WTC11 (cell line): ENCODE measurements at regions not wholly inside any gene's neighbourhood (a gene's known extent, or its start where the extent isn't known, plus 50 kb on each side); places are given as distances from the start of the nearest gene placed in this dataset.

Experiments used
- ATAC-seq: fragments of 200-7000 bp; cut with Tn5 transposase; 2 replicates; pipeline ENCODE4 v1.10.0; 2021; ENCODE audit warnings: mild to moderate bottlenecking, moderate library complexity
- CTCF ChIA-PET: fragments of 300-600 bp; sonication (Branson Sonifier 250); formaldehyde crosslinking; loops from one replicate; lab custom pipeline; 2021; ENCODE audit warnings: antibody characterized with exemption; lab: Charles Lee
- POLR2A ChIA-PET: fragments of 350-600 bp; sonication (Branson Sonifier 250); formaldehyde crosslinking; loops from one replicate; lab custom pipeline; 2021; ENCODE audit warnings: antibody characterized with exemption; lab: Charles Lee
- DNase-seq: peaks from one replicate; pipeline ENCODE4 v3.0.0; 2021; ENCODE audit warnings: low spot score
- H3K27ac Mint-ChIP-seq: 2 replicates; pipeline ENCODE4 v1.8.0; 2021; ENCODE audit warnings: mixed read lengths
- H3K27me3 Mint-ChIP-seq: 2 replicates; pipeline ENCODE4 v1.8.0; 2021; ENCODE audit warnings: low read depth, mild to moderate bottlenecking, moderate library complexity, mixed read lengths
- H3K36me3 Mint-ChIP-seq: 2 replicates; pipeline ENCODE4 v1.8.0; 2021; ENCODE audit warnings: mixed read lengths
- H3K4me1 Mint-ChIP-seq: 2 replicates; pipeline ENCODE4 v1.8.0; 2022; ENCODE audit warnings: mixed read lengths
- H3K4me3 Mint-ChIP-seq: 2 replicates; pipeline ENCODE4 v1.8.0; 2021; ENCODE audit warnings: mild to moderate bottlenecking, moderate library complexity, mixed read lengths
- H3K9me3 Mint-ChIP-seq: 2 replicates; pipeline ENCODE4 v1.8.0; 2021; ENCODE audit warnings: mixed read lengths
- CDX4 ChIP-seq: fragments of 250-450 bp; sonication (Bioruptor Pico); IDR thresholded peaks from 2 replicates; pipeline ENCODE4 v1.9.0; 2021; ENCODE audit warnings: moderate library complexity, mild to moderate bottlenecking, inconsistent platforms, borderline replicate concordance
- E2F1 ChIP-seq: sonication (generic); formaldehyde crosslinking; IDR thresholded peaks from 2 replicates; pipeline ENCODE4 v1.8.0; 2022; ENCODE audit warnings: mild to moderate bottlenecking, missing genetic modification reagents
- ETV6 ChIP-seq: sonication (generic); formaldehyde crosslinking; IDR thresholded peaks from 2 replicates; pipeline ENCODE4 v1.8.1; 2022; ENCODE audit warnings: mild to moderate bottlenecking, missing genetic modification reagents
- GRHL2 ChIP-seq: fragments of 250-450 bp; sonication (Bioruptor Pico); IDR thresholded peaks from 2 replicates; pipeline ENCODE4 v1.8.0; 2022; ENCODE audit warnings: mild to moderate bottlenecking, moderate library complexity; ENCODE audit not compliant: insufficient replicate concordance, severe bottlenecking
- JAZF1 ChIP-seq: fragments of 250-450 bp; sonication (Bioruptor Pico); IDR thresholded peaks from 2 replicates; pipeline ENCODE4 v1.9.0; 2021; ENCODE audit warnings: moderate library complexity, mild to moderate bottlenecking, inconsistent platforms
- NFE2L1 ChIP-seq: sonication (generic); formaldehyde crosslinking; IDR thresholded peaks from 2 replicates; pipeline ENCODE4 v1.8.1; 2023; ENCODE audit warnings: missing genetic modification reagents
- PRDM15 ChIP-seq: sonication (generic); formaldehyde crosslinking; IDR thresholded peaks from 2 replicates; pipeline ENCODE4 v1.8.0; 2022; ENCODE audit warnings: missing genetic modification reagents
- PRRX2 ChIP-seq: fragments of 250-450 bp; sonication (Bioruptor Pico); IDR thresholded peaks from 2 replicates; pipeline ENCODE4 v1.8.0; 2021; ENCODE audit warnings: mild to moderate bottlenecking
- RORB ChIP-seq: fragments of 250-450 bp; sonication (Bioruptor Pico); IDR thresholded peaks from 2 replicates; pipeline ENCODE4 v1.9.0; 2021; ENCODE audit warnings: mild to moderate bottlenecking
- SMAD4 ChIP-seq: sonication (generic); formaldehyde crosslinking; IDR thresholded peaks from 2 replicates; pipeline ENCODE4 v1.8.0; 2022; ENCODE audit warnings: mild to moderate bottlenecking, missing genetic modification reagents
- TCF7 ChIP-seq: sonication (generic); formaldehyde crosslinking; IDR thresholded peaks from 2 replicates; pipeline ENCODE4 v1.8.0; 2022; ENCODE audit warnings: mild to moderate bottlenecking, low read depth, missing genetic modification reagents, moderate library complexity
- TEAD4 ChIP-seq: sonication (generic); formaldehyde crosslinking; IDR thresholded peaks from 2 replicates; pipeline ENCODE4 v1.8.0; 2022; ENCODE audit warnings: mild to moderate bottlenecking, missing genetic modification reagents
- USF2 ChIP-seq: sonication (generic); formaldehyde crosslinking; IDR thresholded peaks from 2 replicates; pipeline ENCODE4 v1.8.1; 2023; ENCODE audit warnings: mild to moderate bottlenecking, missing genetic modification reagents, moderate library complexity
- ZBTB43 ChIP-seq: sonication (generic); formaldehyde crosslinking; IDR thresholded peaks from 2 replicates; pipeline ENCODE4 v1.8.1; 2023; ENCODE audit warnings: mild to moderate bottlenecking, missing genetic modification reagents
- ZNF232 ChIP-seq: sonication (generic); formaldehyde crosslinking; IDR thresholded peaks from 2 replicates; pipeline ENCODE4 v1.8.0; 2022; ENCODE audit warnings: mild to moderate bottlenecking, missing genetic modification reagents
- ZNF263 ChIP-seq: sonication (generic); formaldehyde crosslinking; IDR thresholded peaks from 2 replicates; pipeline ENCODE4 v1.8.1; 2022; ENCODE audit warnings: low read depth, mild to moderate bottlenecking, moderate library complexity, missing genetic modification reagents
- ZNF317 ChIP-seq: sonication (generic); formaldehyde crosslinking; IDR thresholded peaks from 2 replicates; pipeline ENCODE4 v1.8.1; 2023; ENCODE audit warnings: low read depth, mild to moderate bottlenecking, moderate library complexity, missing genetic modification reagents, borderline replicate concordance
- ZNF423 ChIP-seq: fragments of 250-450 bp; sonication (Bioruptor Pico); IDR thresholded peaks from 2 replicates; pipeline ENCODE4 v2.1.2; 2022; ENCODE audit warnings: mild to moderate bottlenecking, moderate library complexity
- ZNF512 ChIP-seq: sonication (generic); formaldehyde crosslinking; IDR thresholded peaks from 2 replicates; pipeline ENCODE4 v1.8.1; 2022; ENCODE audit warnings: missing genetic modification reagents, borderline replicate concordance

GRCh38 chr9:108783326-108783725 lies 72.5 kb downstream of the ACTL7B start:
- TF ChIP-seq RORB (CRISPR knock-in tag) (no peak), TEAD4 (CRISPR knock-in tag) (no peak), SMAD4 (CRISPR knock-in tag) (no peak), ZNF317 (CRISPR knock-in tag) (no peak), JAZF1 (no peak), ZNF512 (no peak), ZNF423 (CRISPR knock-in tag) (no peak), PRDM15 (CRISPR knock-in tag) (no peak), USF2 (CRISPR knock-in tag) (no peak)
- POLR2A ChIA-PET, result no interaction called here
- CTCF ChIA-PET, result no interaction called here
- ATAC-seq, result no peak
- H3K9me3 Mint-ChIP-seq, result peaks cover 7% of the 10 kb centered on the region; the same call in 1 of the 2 replicates
- H3K4me1 Mint-ChIP-seq, result peaks cover 41% of the 10 kb centered on the region
- no peak for DNase-seq
- H3K27me3 Mint-ChIP-seq, result 0 out of 2 replicates have a peak, but pooled peaks cover 4% of the 10 kb centered on the region
- H3K27ac Mint-ChIP-seq, result no peak overlapping the region
- no peaks in the 10 kb centered on the region for H3K36me3 Mint-ChIP-seq
- no peak overlapping the region for H3K4me3 Mint-ChIP-seq

- H3K9me3 Mint-ChIP-seq, result peaks cover 6% of the 10 kb centered on the region; the same call in 1 of the 2 replicates
- peaks cover 39% of the 10 kb centered on the region for H3K4me1 Mint-ChIP-seq
- no peak for DNase-seq
- ChIA-PET CTCF (interaction anchor here (1.0 to 1.2 kb wide), 2 partner anchors 174 to 1356 kb away, joined by 3 to 4 read pairs; no protein-coding TSS in a partner anchor), POLR2A (no interaction called here)
- H3K27me3 Mint-ChIP-seq, result peaks cover 8% of the 10 kb centered on the region; the same call in 1 of the 2 replicates
- ATAC-seq, result peak; percentile 40
- H3K4me3 Mint-ChIP-seq, result no peak overlapping the region
- no peak overlapping the region for H3K27ac Mint-ChIP-seq
- TF ChIP-seq CDX4 (CRISPR knock-in tag) (no peak), ETV6 (CRISPR knock-in tag) (no peak), NFE2L1 (CRISPR knock-in tag) (no peak), JAZF1 (no peak)
- no peaks in the 10 kb centered on the region for H3K36me3 Mint-ChIP-seq
Observed at GRCh38 chr9:108780942-108781734, 74.6 kb downstream of the ACTL7B start.

- no peaks in the 10 kb centered on the region for H3K9me3 Mint-ChIP-seq
- peaks cover 43% of the 10 kb centered on the region for H3K4me1 Mint-ChIP-seq
- ChIA-PET CTCF (no interaction called here), POLR2A (no interaction called here)
- ATAC-seq (no peak; the same call in 1 of the 2 replicates), DNase-seq (no peak)
- H3K4me3 Mint-ChIP-seq, result no peak overlapping the region
- H3K27ac Mint-ChIP-seq, result no peak overlapping the region
- H3K27me3 Mint-ChIP-seq, result peaks cover 8% of the 10 kb centered on the region; the same call in 1 of the 2 replicates
- H3K36me3 Mint-ChIP-seq, result no peaks in the 10 kb centered on the region
- TF ChIP-seq ZNF232 (CRISPR knock-in tag) (no peak), JAZF1 (no peak), ZNF263 (CRISPR knock-in tag) (no peak), PRRX2 (CRISPR knock-in tag) (no peak), TCF7 (CRISPR knock-in tag) (no peak), E2F1 (no peak), ZBTB43 (CRISPR knock-in tag) (no peak), GRHL2 (no peak), ZNF423 (CRISPR knock-in tag) (no peak)
Observed at GRCh38 chr9:108779551-108780325, 76.0 kb downstream of the ACTL7B start.
